Spinal cord (tissue), 9 donors: ENCODE measurements at regions not wholly inside any gene's neighbourhood (a gene's known extent, or its start where the extent isn't known, plus 50 kb on each side); places are given as distances from the start of the nearest gene placed in this dataset.

Experiments
- DNase-seq, 6 donors: peaks; one replicate each; pipeline versions ENCODE4 v3.0.0 to v3.0.0-alpha.2; 2013 to 2015; ENCODE audit warnings: low spot score in 6 of 6, low read depth in 4 of 6
- H3K27ac ChIP-seq: one replicate; pipeline ENCODE4 v1.5.1; 2013; ENCODE audit warnings: low read depth, low read length, control low read depth
- H3K27me3 ChIP-seq: one replicate; pipeline ENCODE4 v1.6.1; 2013; ENCODE audit warnings: low read length; ENCODE audit not compliant: control insufficient read depth, insufficient read depth
- H3K36me3 ChIP-seq: one replicate; pipeline ENCODE4 v1.6.1; 2013; ENCODE audit warnings: low read length; ENCODE audit not compliant: control insufficient read depth, insufficient read depth
- H3K4me1 ChIP-seq: one replicate; pipeline ENCODE4 v1.6.1; 2013; ENCODE audit warnings: low read length; ENCODE audit not compliant: control insufficient read depth, insufficient read depth
- H3K4me3 ChIP-seq: one replicate; pipeline ENCODE4 v1.5.1; 2013; ENCODE audit warnings: low read depth, low read length, control low read depth
- H3K9me3 ChIP-seq: one replicate; pipeline ENCODE4 v1.6.1; 2013; ENCODE audit warnings: low read length; ENCODE audit not compliant: control insufficient read depth, insufficient read depth
- WGBS: methylation state at CpG from one replicate; pipeline ENCODE4 v1.1.5; 2013; ENCODE audit warnings: missing lambda C conversion rate; ENCODE audit not compliant: insufficient coverage; 5-methylcytosine and 5-hydroxymethylcytosine counted together
- donor health status: healthy.

GRCh38 chr20:7596541-7596940 lies 343.7 kb downstream of the HAO1 start:
- H3K4me1 ChIP-seq = no peaks in the 10 kb centered on the region
- no peaks in the 10 kb centered on the region for H3K27me3 ChIP-seq
- no peak overlapping the region for H3K4me3 ChIP-seq
- WGBS = 30% methylated on average over 1 of the region's 3 CpGs
- no peak for DNase-seq
- no peaks in the 10 kb centered on the region for H3K36me3 ChIP-seq
- H3K27ac ChIP-seq = no peak overlapping the region
- H3K9me3 ChIP-seq = peaks cover 1% of the 10 kb centered on the region

GRCh38 chr20:7601431-7601830 lies 338.8 kb downstream of the HAO1 start:
- WGBS = 80% methylated on average over 1 of the region's 1 CpG
- no peak for DNase-seq
- no peaks in the 10 kb centered on the region for H3K9me3 ChIP-seq
- no peak overlapping the region for H3K4me3 ChIP-seq
- H3K27me3 ChIP-seq = no peaks in the 10 kb centered on the region
- no peaks in the 10 kb centered on the region for H3K36me3 ChIP-seq
- H3K4me1 ChIP-seq = no peaks in the 10 kb centered on the region
- H3K27ac ChIP-seq = no peak overlapping the region

- H3K9me3 ChIP-seq = no peaks in the 10 kb centered on the region
- no CpG with 5 or more reads among the region's 3 CpGs for WGBS
- no peaks in the 10 kb centered on the region for H3K27me3 ChIP-seq
- no peaks in the 10 kb centered on the region for H3K36me3 ChIP-seq
- DNase-seq = no peak
- no peak overlapping the region for H3K4me3 ChIP-seq
- H3K4me1 ChIP-seq = no peaks in the 10 kb centered on the region
- H3K27ac ChIP-seq = no peak overlapping the region
These were observed 333.3 kb downstream of the HAO1 start for GRCh38 chr20:7606941-7607340.

- no peak for DNase-seq
- H3K27me3 ChIP-seq = no peaks in the 10 kb centered on the region
- WGBS = 0% methylated on average over 1 of the region's 2 CpGs
- no peak overlapping the region for H3K27ac ChIP-seq
- no peaks in the 10 kb centered on the region for H3K36me3 ChIP-seq
- no peaks in the 10 kb centered on the region for H3K9me3 ChIP-seq
- H3K4me3 ChIP-seq = no peak overlapping the region
- no peaks in the 10 kb centered on the region for H3K4me1 ChIP-seq
These were observed 332.0 kb downstream of the HAO1 start for GRCh38 chr20:7608250-7608649.

GRCh38 chr20:7609251-7609650 lies 331.0 kb downstream of the HAO1 start:
- Histone ChIP-seq H3K9me3 (no peaks in the 10 kb centered on the region), H3K36me3 (no peaks in the 10 kb centered on the region), H3K27ac (no peak overlapping the region)

GRCh38 chr20:7610681-7611080 lies 329.6 kb downstream of the HAO1 start:
- no CpG with 5 or more reads among the region's 4 CpGs for WGBS
- Histone ChIP-seq H3K9me3 (no peaks in the 10 kb centered on the region), H3K27ac (no peak overlapping the region), H3K36me3 (no peaks in the 10 kb centered on the region), H3K27me3 (no peaks in the 10 kb centered on the region), H3K4me3 (no peak overlapping the region), H3K4me1 (no peaks in the 10 kb centered on the region)
- DNase-seq = no peak

More at GRCh38 chr20:7609251-7609650, 331.0 kb downstream of the HAO1 start:
- DNase-seq = no peak
- Histone ChIP-seq H3K4me1 (no peaks in the 10 kb centered on the region), H3K27me3 (no peaks in the 10 kb centered on the region), H3K4me3 (no peak overlapping the region)

- Histone ChIP-seq H3K4me1 (no peaks in the 10 kb centered on the region), H3K36me3 (no peaks in the 10 kb centered on the region), H3K9me3 (no peaks in the 10 kb centered on the region), H3K27ac (no peak overlapping the region), H3K4me3 (no peak overlapping the region), H3K27me3 (no peaks in the 10 kb centered on the region)
- DNase-seq = no peak
- WGBS = no CpG with 5 or more reads among the region's 2 CpGs
These were observed 322.5 kb downstream of the HAO1 start for GRCh38 chr20:7617797-7618196.

- Histone ChIP-seq H3K4me3 (no peak overlapping the region), H3K36me3 (no peaks in the 10 kb centered on the region), H3K27ac (no peak overlapping the region), H3K27me3 (no peaks in the 10 kb centered on the region), H3K4me1 (no peaks in the 10 kb centered on the region), H3K9me3 (no peaks in the 10 kb centered on the region)
- DNase-seq = no peak
- WGBS = 90% methylated on average over 25 of the region's 28 CpGs
These were observed 317.8 kb downstream of the HAO1 start for GRCh38 chr20:7622399-7622961.

- no peaks in the 10 kb centered on the region for H3K9me3 ChIP-seq
- WGBS = no CpG with 5 or more reads among the region's 5 CpGs
- H3K4me1 ChIP-seq = no peaks in the 10 kb centered on the region
- H3K36me3 ChIP-seq = no peaks in the 10 kb centered on the region
- H3K27me3 ChIP-seq = no peaks in the 10 kb centered on the region
- no peak overlapping the region for H3K27ac ChIP-seq
- H3K4me3 ChIP-seq = no peak overlapping the region
- no peak for DNase-seq
These were observed 315.4 kb downstream of the HAO1 start for GRCh38 chr20:7624886-7625285.

- no peaks in the 10 kb centered on the region for H3K27me3 ChIP-seq
- no peaks in the 10 kb centered on the region for H3K9me3 ChIP-seq
- H3K4me3 ChIP-seq = no peak overlapping the region
- no peaks in the 10 kb centered on the region for H3K36me3 ChIP-seq
- H3K27ac ChIP-seq = no peak overlapping the region
- H3K4me1 ChIP-seq = no peaks in the 10 kb centered on the region
- WGBS = 88% methylated on average over 2 of the region's 5 CpGs
- DNase-seq = peak in 2 of 6 donors; percentile 33 to 50
These were observed 312.3 kb downstream of the HAO1 start for GRCh38 chr20:7627734-7628663.
